ENCODE measurements at regions not wholly inside any gene's neighbourhood (a gene's known extent, or its start where the extent isn't known, plus 50 kb on each side); places are given as distances from the start of the nearest gene placed in this dataset.

DNA sequence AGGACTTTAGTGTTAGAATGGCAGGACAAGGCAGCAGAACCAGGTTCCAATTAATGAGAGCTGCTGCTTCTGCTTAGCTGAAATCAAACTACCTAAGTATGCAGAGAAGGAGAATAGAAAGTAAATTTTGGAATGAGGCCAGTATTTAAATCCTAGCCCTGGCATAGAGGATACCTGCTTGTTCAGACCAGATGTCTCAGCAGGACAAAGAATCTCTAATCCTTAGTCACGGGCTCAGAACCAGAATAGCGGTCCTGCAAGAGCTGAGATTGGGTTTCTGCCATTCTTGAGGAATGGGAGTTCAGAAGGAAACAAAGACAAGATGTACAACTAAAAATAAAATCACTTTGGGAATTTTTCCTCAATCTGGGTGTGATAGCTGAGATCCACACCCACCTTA, 550.8 kb upstream of the TMEM132C start:
- TF ChIP-seq, protein P1, sequence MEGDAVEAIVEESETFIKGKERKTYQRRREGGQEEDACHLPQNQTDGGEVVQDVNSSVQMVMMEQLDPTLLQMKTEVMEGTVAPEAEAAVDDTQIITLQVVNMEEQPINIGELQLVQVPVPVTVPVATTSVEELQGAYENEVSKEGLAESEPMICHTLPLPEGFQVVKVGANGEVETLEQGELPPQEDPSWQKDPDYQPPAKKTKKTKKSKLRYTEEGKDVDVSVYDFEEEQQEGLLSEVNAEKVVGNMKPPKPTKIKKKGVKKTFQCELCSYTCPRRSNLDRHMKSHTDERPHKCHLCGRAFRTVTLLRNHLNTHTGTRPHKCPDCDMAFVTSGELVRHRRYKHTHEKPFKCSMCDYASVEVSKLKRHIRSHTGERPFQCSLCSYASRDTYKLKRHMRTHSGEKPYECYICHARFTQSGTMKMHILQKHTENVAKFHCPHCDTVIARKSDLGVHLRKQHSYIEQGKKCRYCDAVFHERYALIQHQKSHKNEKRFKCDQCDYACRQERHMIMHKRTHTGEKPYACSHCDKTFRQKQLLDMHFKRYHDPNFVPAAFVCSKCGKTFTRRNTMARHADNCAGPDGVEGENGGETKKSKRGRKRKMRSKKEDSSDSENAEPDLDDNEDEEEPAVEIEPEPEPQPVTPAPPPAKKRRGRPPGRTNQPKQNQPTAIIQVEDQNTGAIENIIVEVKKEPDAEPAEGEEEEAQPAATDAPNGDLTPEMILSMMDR (IDR thresholded peaks at IDR 0.05; ENCODE audit: insufficient read depth, low read depth, low read length) = no peak

DNA sequence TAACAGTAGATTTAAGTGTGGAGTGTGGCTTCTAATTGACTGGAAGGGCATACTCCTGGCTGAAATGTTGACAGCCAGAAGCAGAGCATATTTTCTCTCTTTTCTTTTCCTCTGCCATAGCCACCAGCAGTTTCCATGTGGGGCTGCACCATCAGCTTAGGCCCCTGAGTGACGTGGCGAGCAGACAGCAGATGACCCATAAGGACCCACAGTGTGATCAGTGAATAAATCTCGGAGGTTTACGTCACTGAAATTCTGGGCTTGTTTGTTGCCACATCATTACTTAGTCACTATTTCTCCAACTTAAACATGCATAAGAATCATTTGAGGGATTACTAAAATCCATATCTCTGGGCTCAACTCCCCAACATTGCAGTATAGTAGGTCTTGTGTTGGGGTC, 549.7 kb upstream of the TMEM132C start:
- DNase-seq (ENCODE audit: low read depth) = no peak

More for the DNA sequence above, 550.8 kb upstream of the TMEM132C start:
- no peak for DNase-seq (ENCODE audit: low read depth)
- Histone ChIP-seq H3K4me3 (ENCODE audit: low read depth, low read length) (no peak overlapping the region), H3K27me3 (ENCODE audit: control insufficient read depth, insufficient read depth, low read length) (no peaks in the 10 kb centered on the region), H3K36me3 (ENCODE audit: control insufficient read depth, insufficient read depth, low read length) (no peaks in the 10 kb centered on the region)
- ChIA-PET CTCF (interaction anchor here (1.0 kb wide), 1 partner anchor 727 kb away, joined by 3 read pairs; no protein-coding TSS in a partner anchor), POLR2A (no interaction called here)

DNA sequence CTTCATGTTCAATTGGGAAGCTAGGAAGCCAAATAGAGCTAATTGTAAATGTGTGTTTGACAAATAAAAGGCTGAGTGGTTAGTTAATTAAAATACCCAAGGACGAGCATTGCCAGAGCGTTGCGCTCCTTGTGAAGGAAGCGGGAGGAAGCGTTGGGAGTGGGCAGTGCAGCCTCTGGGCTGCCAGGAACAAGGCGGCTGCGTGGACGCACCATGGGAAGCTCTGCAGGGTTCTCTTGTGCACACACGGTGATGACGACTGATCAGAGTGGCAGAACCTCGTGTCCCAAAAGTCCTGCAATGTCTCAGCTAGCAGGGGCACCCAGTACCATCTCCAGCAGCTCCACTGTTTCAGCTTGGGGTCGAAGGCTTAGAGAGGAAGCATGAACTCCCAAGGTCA, 546.6 kb upstream of the TMEM132C start:
- DNase-seq (ENCODE audit: low read depth) = no peak
- Histone ChIP-seq H3K36me3 (ENCODE audit: control insufficient read depth, insufficient read depth, low read length) (no peaks in the 10 kb centered on the region), H3K4me3 (ENCODE audit: low read depth, low read length) (no peak overlapping the region), H3K27me3 (ENCODE audit: control insufficient read depth, insufficient read depth, low read length) (no peaks in the 10 kb centered on the region)
- TF ChIP-seq, protein P1 (IDR thresholded peaks at IDR 0.05; ENCODE audit: insufficient read depth, low read depth, low read length) = no peak
- ChIA-PET CTCF (no interaction called here), POLR2A (no interaction called here)

More for the DNA sequence above, 549.7 kb upstream of the TMEM132C start:
- Histone ChIP-seq H3K4me3 (ENCODE audit: low read depth, low read length) (no peak overlapping the region), H3K27me3 (ENCODE audit: control insufficient read depth, insufficient read depth, low read length) (no peaks in the 10 kb centered on the region), H3K36me3 (ENCODE audit: control insufficient read depth, insufficient read depth, low read length) (no peaks in the 10 kb centered on the region)
- TF ChIP-seq, protein P1 (IDR thresholded peaks at IDR 0.05; ENCODE audit: insufficient read depth, low read depth, low read length) = no peak
- ChIA-PET POLR2A (no interaction called here), CTCF (no interaction called here)

DNA sequence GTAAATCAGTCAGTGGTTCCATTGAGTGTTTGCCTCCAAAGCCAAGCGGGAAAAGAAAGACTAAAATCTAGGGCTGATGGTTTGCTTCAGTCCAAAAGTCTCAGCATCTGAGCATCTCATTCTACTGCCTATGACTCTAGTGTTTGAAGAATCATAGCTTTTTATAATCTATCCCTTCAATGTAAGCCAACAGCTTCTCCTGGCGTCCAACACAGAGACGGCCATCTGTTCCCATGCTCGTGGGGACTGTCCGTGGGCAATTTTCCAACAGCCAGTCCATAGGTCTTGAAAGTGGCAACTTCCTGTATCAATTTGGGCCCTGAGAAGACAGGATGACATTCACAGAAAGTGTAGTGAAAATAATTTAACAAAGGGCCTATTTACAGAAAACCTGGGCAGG, 544.4 kb upstream of the TMEM132C start:
- ChIA-PET POLR2A (no interaction called here), CTCF (interaction anchor here (0.6 kb wide), 1 partner anchor 256 kb away, joined by 3 read pairs; no protein-coding TSS in a partner anchor)
- no peaks in the 10 kb centered on the region for H3K36me3 ChIP-seq (ENCODE audit: control insufficient read depth, insufficient read depth, low read length)
- no peak for DNase-seq (ENCODE audit: low read depth)
- H3K4me3 ChIP-seq (ENCODE audit: low read depth, low read length) = no peak overlapping the region
- TF ChIP-seq, protein P1 (IDR thresholded peaks at IDR 0.05; ENCODE audit: insufficient read depth, low read depth, low read length) = no peak
- H3K27me3 ChIP-seq (ENCODE audit: control insufficient read depth, insufficient read depth, low read length) = no peaks in the 10 kb centered on the region

DNA sequence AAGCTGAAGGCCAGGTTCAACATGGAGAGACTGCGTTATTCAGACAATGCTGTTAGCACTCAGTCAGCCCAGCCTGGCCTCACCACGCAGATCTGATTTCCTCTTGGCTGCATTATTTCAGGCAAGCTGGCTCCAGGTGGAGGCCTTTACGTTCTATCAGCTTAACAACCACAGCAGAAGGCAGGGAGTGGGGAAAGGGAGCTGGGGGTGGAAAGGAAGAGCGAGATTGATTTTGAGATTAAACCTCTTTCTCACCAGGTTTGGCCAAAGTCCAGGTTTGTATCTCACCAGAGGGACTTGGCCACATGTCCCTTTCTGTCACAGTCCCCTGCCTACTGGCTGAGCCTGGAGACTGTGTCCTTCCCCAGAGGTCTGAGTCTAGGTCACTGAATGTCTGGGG, 543.7 kb upstream of the TMEM132C start:
- no peaks in the 10 kb centered on the region for H3K36me3 ChIP-seq (ENCODE audit: control insufficient read depth, insufficient read depth, low read length)
- CTCF ChIA-PET = no interaction called here
- H3K27me3 ChIP-seq (ENCODE audit: control insufficient read depth, insufficient read depth, low read length) = no peaks in the 10 kb centered on the region
- POLR2A ChIA-PET = no interaction called here
- H3K4me3 ChIP-seq (ENCODE audit: low read depth, low read length) = no peak overlapping the region
- TF ChIP-seq, protein P1 (IDR thresholded peaks at IDR 0.05; ENCODE audit: insufficient read depth, low read depth, low read length) = no peak
- no peak for DNase-seq (ENCODE audit: low read depth)
